Limb (tissue), 2 donors: ENCODE measurements at regions not wholly inside any gene's neighbourhood (a gene's known extent, or its start where the extent isn't known, plus 50 kb on each side); places are given as distances from the start of the nearest gene placed in this dataset.
"Not testable (repeated sequence)": the region's sequence is repeated elsewhere in the genome, so short reads cannot be mapped to it uniquely, and the experiment has no call there.

Experiments
- DNase-seq, 2 donors: peaks; one replicate each; pipeline ENCODE4 v3.0.0-alpha.2; 2016; ENCODE audit errors: extremely low spot score in 2 of 2

GRCh38 chr1:185474440-185475149 is 157.6 kb upstream of the IVNS1ABP start:
- DNase-seq = no peak

DNA sequence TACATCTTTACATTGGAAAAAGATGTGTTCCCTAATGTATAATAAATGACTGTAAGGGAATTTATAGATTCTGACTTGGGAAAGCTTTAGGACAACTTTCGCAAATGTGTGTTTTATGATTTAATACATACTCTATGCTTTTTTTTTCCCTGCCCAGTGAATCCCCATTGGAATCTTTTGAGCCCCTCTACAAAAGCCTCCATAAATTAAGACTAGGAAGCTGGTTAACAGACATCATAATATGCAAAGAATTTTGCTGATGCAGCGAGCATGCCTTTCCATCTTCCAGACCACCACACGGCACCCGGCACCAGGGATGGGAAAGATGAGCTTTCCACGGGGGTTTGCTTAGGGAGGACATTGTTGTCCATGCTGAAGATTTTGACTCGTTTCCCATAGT is 156.1 kb upstream of the IVNS1ABP start:
- DNase-seq = no peak

- DNase-seq = no peak
Observed at GRCh38 chr1:185468626-185469025, 151.6 kb upstream of the IVNS1ABP start.

DNA sequence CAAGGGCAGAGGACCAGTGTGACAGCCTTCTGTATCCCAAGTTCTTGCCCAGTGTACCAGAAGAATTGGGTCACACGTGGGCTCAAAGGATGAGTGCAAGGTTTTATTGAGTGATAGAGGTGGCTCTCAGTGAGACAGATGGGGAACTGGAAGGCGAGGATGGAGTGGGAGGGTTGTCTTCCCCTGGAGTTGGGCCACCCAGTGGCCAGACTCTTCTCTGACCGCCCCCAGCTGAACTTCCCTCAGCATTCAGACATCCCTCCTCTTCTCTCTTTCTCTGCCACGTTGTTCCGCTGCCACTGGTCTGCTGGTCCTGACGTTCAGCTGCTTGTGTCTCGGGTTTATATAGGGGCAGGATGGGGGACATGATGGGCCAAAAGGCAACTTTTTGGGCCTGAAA is 150.1 kb upstream of the IVNS1ABP start:
- no peak for DNase-seq

- no peak for DNase-seq
Observed at GRCh38 chr1:185464777-185465176, 147.7 kb upstream of the IVNS1ABP start.

DNA sequence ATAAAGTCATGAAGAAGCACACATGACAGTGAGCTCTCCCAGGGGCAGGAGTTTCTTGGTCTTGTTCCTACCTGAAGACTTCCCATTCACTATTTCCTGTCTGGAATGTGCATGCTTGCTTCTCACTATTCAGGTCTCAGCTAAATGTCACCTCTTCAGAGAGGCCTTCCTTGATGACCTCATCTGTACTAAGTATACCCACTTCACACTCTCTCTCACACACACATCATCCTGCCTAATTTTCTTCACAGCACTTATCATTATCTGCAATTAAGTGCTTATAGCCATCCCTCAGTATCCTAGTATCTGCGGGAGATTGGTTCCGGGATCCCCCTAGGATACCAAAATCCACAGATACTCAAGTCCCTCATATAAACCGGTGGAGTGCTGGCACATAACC is 146.4 kb upstream of the IVNS1ABP start:
- DNase-seq = no peak

DNA sequence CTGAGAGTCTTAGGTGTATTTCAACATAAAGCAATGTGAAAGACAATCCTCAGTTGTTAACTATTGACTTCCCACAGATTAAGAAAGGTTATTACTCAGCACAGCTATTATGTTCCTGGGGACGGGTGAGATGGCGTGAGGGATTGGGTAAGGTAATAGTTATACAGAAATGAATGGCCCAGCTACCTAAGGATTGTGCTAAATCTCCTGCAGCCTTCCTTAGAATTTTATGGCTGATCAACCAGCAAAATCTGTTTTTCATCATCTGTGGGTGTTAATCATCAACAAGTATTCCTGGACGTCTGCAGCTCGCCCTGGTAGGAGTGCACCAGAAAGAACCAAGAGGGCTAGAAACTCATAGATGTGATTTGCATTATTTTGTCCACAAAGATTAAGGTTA is 146.0 kb upstream of the IVNS1ABP start:
- no peak for DNase-seq

- DNase-seq = not testable (repeated sequence)
Observed at GRCh38 chr1:185460723-185461122, 143.7 kb upstream of the IVNS1ABP start.

DNA sequence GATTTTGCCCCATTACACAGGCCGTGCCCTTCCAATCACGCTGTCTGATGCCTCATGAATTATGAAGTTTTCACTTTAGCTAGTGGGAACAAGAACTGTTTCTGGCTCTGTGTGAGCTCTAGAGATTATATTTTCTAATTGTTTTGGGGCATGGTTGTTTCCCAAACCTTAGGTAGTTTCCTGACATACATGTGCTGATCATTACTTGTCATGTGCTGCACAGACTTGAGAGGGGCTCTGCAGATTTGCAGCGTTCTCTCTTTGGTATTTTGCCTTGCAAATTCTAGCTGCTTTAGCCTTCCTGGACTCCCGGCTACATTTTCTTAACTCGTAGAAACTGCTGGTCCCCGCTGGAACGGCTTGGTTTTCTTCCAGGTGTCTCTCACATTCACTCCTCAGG is 142.1 kb upstream of the IVNS1ABP start:
- DNase-seq = no peak

DNA sequence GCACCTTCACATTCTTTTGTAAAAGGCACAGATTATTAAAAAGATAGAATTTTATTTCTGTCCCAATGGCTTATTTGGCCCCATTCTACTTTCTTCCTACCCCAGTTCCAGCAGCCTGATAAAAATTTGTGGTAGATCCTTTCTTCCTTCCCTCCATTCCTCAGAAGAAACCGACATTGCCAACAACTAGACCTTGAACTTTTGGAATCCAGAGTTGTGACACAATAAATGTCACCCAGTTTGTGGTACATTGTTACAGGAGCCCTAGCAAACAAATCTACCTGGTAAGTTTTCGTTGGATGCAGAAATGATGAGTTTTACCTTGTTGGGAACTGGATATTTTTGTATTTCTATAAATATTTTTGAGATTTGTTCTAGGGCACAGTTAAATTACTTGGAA is 141.6 kb upstream of the IVNS1ABP start:
- no peak for DNase-seq

GRCh38 chr1:185453496-185454192 is 136.6 kb upstream of the IVNS1ABP start:
- DNase-seq = no peak

GRCh38 chr1:185450917-185451316 is 133.9 kb upstream of the IVNS1ABP start:
- DNase-seq = no peak

DNA sequence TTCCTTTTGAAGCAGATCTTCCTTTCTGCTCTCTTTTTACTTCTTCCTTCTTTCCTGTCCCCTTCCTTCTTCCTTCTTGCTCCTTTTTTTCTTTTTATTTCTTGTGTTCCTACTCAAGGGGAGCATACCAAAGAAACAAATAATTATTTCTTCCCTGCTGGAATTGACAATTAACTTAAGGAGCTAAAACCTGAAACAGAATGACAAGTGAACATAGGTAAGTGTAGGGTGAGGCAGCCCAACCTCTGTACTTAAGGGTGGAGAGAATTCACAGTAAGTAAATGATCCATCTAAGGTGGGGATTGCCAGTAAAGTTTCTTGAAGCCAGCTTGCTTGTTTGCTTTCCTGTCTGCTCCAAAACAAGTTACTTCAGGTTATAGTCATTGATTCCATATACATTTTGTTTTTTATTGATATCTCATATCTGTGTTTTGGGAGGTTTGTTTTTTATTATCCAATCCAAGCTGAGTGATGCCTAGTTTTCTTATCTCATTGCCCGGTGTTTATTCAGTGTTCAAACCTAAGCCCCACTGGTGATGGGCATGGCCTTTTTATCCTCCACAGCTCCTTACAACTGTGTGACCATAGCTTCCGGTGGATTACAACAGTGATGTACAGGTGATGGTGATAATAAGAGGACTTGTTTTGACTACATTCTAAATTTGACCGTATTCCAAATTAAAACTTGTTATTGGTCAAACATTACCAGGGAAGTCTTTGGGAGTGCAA is 133.2 kb upstream of the IVNS1ABP start:
- DNase-seq = no peak

DNA sequence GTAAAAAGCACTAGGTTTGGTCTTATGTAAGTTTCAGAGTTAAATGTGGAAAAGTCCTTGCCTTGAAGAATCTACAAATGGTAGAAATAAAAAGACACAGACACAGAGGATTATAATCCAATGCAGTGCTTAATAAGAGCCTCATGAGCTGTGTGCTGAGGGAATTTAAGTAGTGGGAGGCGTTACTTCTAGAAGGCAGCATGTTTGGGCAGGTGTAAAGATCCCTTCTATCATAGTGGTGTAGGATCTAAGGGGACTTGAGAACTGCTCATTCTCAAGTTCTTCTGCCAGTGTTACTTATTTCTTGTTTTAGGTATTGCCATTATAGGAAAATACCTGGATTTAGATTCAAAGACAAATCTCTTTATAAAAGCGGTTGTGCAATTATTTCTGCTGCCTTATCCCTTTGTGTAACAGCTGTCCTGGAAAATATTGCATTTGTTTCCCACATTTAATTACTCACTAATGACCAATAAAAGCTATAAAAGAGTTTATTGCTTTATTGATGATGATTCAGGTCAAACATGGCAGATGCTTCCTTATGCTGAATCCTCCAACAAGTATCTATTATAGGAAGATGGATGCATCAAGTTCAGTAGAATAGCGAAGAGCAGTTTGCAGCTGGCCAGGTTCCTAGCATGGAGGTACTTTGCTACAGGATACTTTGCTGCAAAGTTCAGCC is 132.5 kb upstream of the IVNS1ABP start:
- no peak for DNase-seq

- DNase-seq = no peak
Observed at GRCh38 chr1:185448591-185449186, 131.6 kb upstream of the IVNS1ABP start.

GRCh38 chr1:185446131-185446530 is 129.1 kb upstream of the IVNS1ABP start:
- DNase-seq = no peak

GRCh38 chr1:185445594-185445993 is 128.6 kb upstream of the IVNS1ABP start:
- no peak for DNase-seq

DNA sequence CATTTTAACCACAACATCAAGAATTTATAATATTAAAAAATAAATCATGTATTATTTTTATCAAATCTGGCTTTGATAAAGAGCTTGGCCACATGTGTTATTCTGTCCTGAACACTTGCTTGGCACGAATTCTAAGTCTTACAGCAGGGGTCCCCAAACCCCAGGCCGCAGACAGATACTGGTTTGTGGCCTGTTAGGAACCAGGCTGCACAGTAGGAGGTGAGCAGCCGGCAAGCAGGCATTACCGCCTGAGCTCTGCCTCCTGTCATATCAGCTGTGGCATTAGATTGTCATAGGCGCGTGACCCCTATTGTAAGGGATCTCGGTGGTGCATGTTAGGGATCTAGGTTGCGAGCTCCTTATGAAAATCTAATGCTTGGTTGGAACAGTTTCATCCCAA is 127.6 kb upstream of the IVNS1ABP start:
- DNase-seq = no peak

DNA sequence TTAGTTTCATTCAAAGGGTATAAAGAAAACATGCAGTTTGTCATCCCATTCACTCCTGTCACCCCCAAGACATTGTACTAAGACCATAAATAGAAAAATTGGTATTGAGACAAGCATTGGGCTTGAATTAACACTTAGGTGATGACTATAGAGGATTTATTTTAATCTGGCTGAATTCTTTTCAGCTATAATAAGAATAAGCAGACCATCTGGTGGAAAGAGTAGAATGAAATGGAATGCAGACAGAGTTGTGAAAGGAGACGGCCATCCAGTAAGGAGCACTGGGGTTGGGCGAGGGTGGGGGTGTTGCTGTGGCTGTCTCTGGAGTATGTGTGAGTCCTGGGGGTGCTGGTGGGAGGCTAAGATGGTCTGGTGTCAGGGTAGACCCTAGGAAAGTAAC is 125.0 kb upstream of the IVNS1ABP start:
- no peak for DNase-seq

GRCh38 chr1:185441605-185442004 is 124.6 kb upstream of the IVNS1ABP start:
- peak in 1 of 2 donors; percentile 47 for DNase-seq

- no peak for DNase-seq
Observed at GRCh38 chr1:185440877-185441276, 123.8 kb upstream of the IVNS1ABP start.
